Immature natural killer cell (primary cell): ENCODE measurements at regions not wholly inside any gene's neighbourhood (a gene's known extent, or its start where the extent isn't known, plus 50 kb on each side); places are given as distances from the start of the nearest gene placed in this dataset.
A peak's percentile ranks its signal among the peaks of the same experiment; 100 is the strongest.

ENCODE experiments used
- DNase-seq, 3 donors: peaks; one replicate each; pipeline ENCODE4 v3.0.0; 2022; ENCODE audit warnings: mixed read lengths in 1 of 3
- H3K27ac Mint-ChIP-seq, 6 donors: one replicate each; pipeline ENCODE4 v1.8.0; 2020; ENCODE audit warnings: mixed read lengths in 6 of 6, mild to moderate bottlenecking in 5 of 6, inconsistent platforms in 4 of 6, moderate library complexity in 3 of 6
- H3K27me3 Mint-ChIP-seq, 3 donors: one replicate each; pipeline ENCODE4 v1.8.0; 2020 to 2021; ENCODE audit warnings: low read depth in 3 of 3, mild to moderate bottlenecking in 3 of 3, mixed read lengths in 3 of 3, moderate library complexity in 3 of 3, inconsistent platforms in 1 of 3
- H3K36me3 Mint-ChIP-seq, 3 donors: one replicate each; pipeline ENCODE4 v1.8.0; 2020; ENCODE audit warnings: mixed read lengths in 3 of 3, inconsistent platforms in 2 of 3, mild to moderate bottlenecking in 2 of 3
- H3K4me1 Mint-ChIP-seq, 2 donors: one replicate each; pipeline ENCODE4 v1.8.0; 2020; ENCODE audit warnings: inconsistent platforms in 2 of 2, mild to moderate bottlenecking in 2 of 2, mixed read lengths in 2 of 2, moderate library complexity in 1 of 2
- H3K4me3 Mint-ChIP-seq, 5 donors: one replicate each; pipeline ENCODE4 v1.8.0; 2020; ENCODE audit warnings: mild to moderate bottlenecking in 5 of 5, mixed read lengths in 5 of 5, inconsistent platforms in 3 of 5, moderate library complexity in 3 of 5
- H3K9me3 Mint-ChIP-seq, 6 donors: one replicate each; pipeline ENCODE4 v1.8.0; 2020; ENCODE audit warnings: mild to moderate bottlenecking in 6 of 6, mixed read lengths in 6 of 6, inconsistent platforms in 4 of 6, moderate library complexity in 3 of 6

GRCh38 chr3:78174821-78175220, 1134.9 kb downstream of the ROBO2 start:
- DNase-seq = no peak
- Mint-ChIP-seq H3K36me3 (no peaks in the 10 kb centered on the region), H3K4me3 (no peak overlapping the region), H3K4me1 (no peaks in the 10 kb centered on the region), H3K9me3 (peaks cover 0 to 27% (median 6%) of the 10 kb centered on the region in 6 donors), H3K27ac (no peak overlapping the region), H3K27me3 (peaks cover 0 to 2% (median 0%) of the 10 kb centered on the region in 3 donors)

- Mint-ChIP-seq H3K27me3 (peaks cover 0 to 2% (median 0%) of the 10 kb centered on the region in 3 donors), H3K9me3 (peaks cover 0 to 37% (median 8%) of the 10 kb centered on the region in 6 donors)
Measured at GRCh38 chr3:78176869-78177268, 1137.0 kb downstream of the ROBO2 start.

GRCh38 chr3:78177780-78178179, 1137.9 kb downstream of the ROBO2 start:
- peaks cover 0 to 38% (median 8%) of the 10 kb centered on the region in 6 donors for H3K9me3 Mint-ChIP-seq
- DNase-seq = no peak
- H3K27ac Mint-ChIP-seq = no peak overlapping the region
- H3K27me3 Mint-ChIP-seq = peaks cover 0 to 2% (median 0%) of the 10 kb centered on the region in 3 donors
- no peaks in the 10 kb centered on the region for H3K4me1 Mint-ChIP-seq
- no peak overlapping the region for H3K4me3 Mint-ChIP-seq
- H3K36me3 Mint-ChIP-seq = no peaks in the 10 kb centered on the region

More at GRCh38 chr3:78176869-78177268, 1137.0 kb downstream of the ROBO2 start:
- Mint-ChIP-seq H3K4me1 (no peaks in the 10 kb centered on the region), H3K27ac (no peak overlapping the region), H3K36me3 (no peaks in the 10 kb centered on the region), H3K4me3 (no peak overlapping the region)
- DNase-seq = no peak

GRCh38 chr3:78178209-78178608, 1138.3 kb downstream of the ROBO2 start:
- Mint-ChIP-seq H3K36me3 (no peaks in the 10 kb centered on the region), H3K4me3 (no peak overlapping the region), H3K27ac (no peak overlapping the region), H3K9me3 (peaks cover 0 to 38% (median 9%) of the 10 kb centered on the region in 6 donors), H3K27me3 (peaks cover 0 to 2% (median 0%) of the 10 kb centered on the region in 3 donors), H3K4me1 (no peaks in the 10 kb centered on the region)
- no peak for DNase-seq

- peaks cover 0 to 44% (median 13%) of the 10 kb centered on the region in 6 donors for H3K9me3 Mint-ChIP-seq
- H3K36me3 Mint-ChIP-seq = no peaks in the 10 kb centered on the region
- no peak overlapping the region for H3K4me3 Mint-ChIP-seq
- H3K27me3 Mint-ChIP-seq = peaks cover 0 to 2% (median 0%) of the 10 kb centered on the region in 3 donors
- no peaks in the 10 kb centered on the region for H3K4me1 Mint-ChIP-seq
- no peak overlapping the region for H3K27ac Mint-ChIP-seq
- no peak for DNase-seq
Measured at GRCh38 chr3:78178740-78179363, 1139.0 kb downstream of the ROBO2 start.

- Mint-ChIP-seq H3K4me3 (no peak overlapping the region), H3K4me1 (no peaks in the 10 kb centered on the region), H3K27me3 (no peaks in the 10 kb centered on the region), H3K9me3 (peaks cover 3 to 40% (median 8%) of the 10 kb centered on the region in 6 donors), H3K27ac (no peak overlapping the region), H3K36me3 (no peaks in the 10 kb centered on the region)
- DNase-seq = no peak
Measured at GRCh38 chr3:78183906-78184599, 1144.2 kb downstream of the ROBO2 start.

GRCh38 chr3:78186404-78186803, 1146.5 kb downstream of the ROBO2 start:
- no peaks in the 10 kb centered on the region for H3K36me3 Mint-ChIP-seq

GRCh38 chr3:78201091-78201490, 1161.2 kb downstream of the ROBO2 start:
- no peak for DNase-seq
- H3K27me3 Mint-ChIP-seq = peaks cover 0 to 2% (median 0%) of the 10 kb centered on the region in 3 donors
- no peaks in the 10 kb centered on the region for H3K4me1 Mint-ChIP-seq
- peaks cover 2 to 20% (median 9%) of the 10 kb centered on the region in 6 donors for H3K9me3 Mint-ChIP-seq
- no peak overlapping the region for H3K4me3 Mint-ChIP-seq
- no peak overlapping the region for H3K27ac Mint-ChIP-seq
- no peaks in the 10 kb centered on the region for H3K36me3 Mint-ChIP-seq

More at GRCh38 chr3:78186404-78186803, 1146.5 kb downstream of the ROBO2 start:
- H3K9me3 Mint-ChIP-seq = peaks cover 5 to 49% (median 17%) of the 10 kb centered on the region in 6 donors
- no peak for DNase-seq
- no peak overlapping the region for H3K4me3 Mint-ChIP-seq
- no peaks in the 10 kb centered on the region for H3K4me1 Mint-ChIP-seq
- peaks cover 0 to 2% (median 0%) of the 10 kb centered on the region in 3 donors for H3K27me3 Mint-ChIP-seq
- H3K27ac Mint-ChIP-seq = no peak overlapping the region

GRCh38 chr3:78204977-78205376, 1165.1 kb downstream of the ROBO2 start:
- Mint-ChIP-seq H3K4me3 (no peak overlapping the region), H3K27ac (no peak overlapping the region), H3K4me1 (no peaks in the 10 kb centered on the region), H3K36me3 (peaks cover 0 to 3% (median 0%) of the 10 kb centered on the region in 3 donors), H3K9me3 (peaks cover 5 to 40% (median 10%) of the 10 kb centered on the region in 6 donors), H3K27me3 (no peaks in the 10 kb centered on the region)
- no peak for DNase-seq

GRCh38 chr3:78221300-78221699, 1181.4 kb downstream of the ROBO2 start:
- no peaks in the 10 kb centered on the region for H3K4me1 Mint-ChIP-seq
- DNase-seq = no peak
- no peak overlapping the region for H3K4me3 Mint-ChIP-seq
- H3K36me3 Mint-ChIP-seq = no peaks in the 10 kb centered on the region
- H3K9me3 Mint-ChIP-seq = peaks cover 5 to 40% (median 12%) of the 10 kb centered on the region in 6 donors
- peaks cover 0 to 1% (median 0%) of the 10 kb centered on the region in 3 donors for H3K27me3 Mint-ChIP-seq
- no peak overlapping the region for H3K27ac Mint-ChIP-seq

GRCh38 chr3:78221796-78222195, 1181.9 kb downstream of the ROBO2 start:
- Mint-ChIP-seq H3K9me3 (peaks cover 5 to 39% (median 12%) of the 10 kb centered on the region in 6 donors), H3K27ac (no peak overlapping the region), H3K27me3 (peaks cover 0 to 1% (median 0%) of the 10 kb centered on the region in 3 donors), H3K4me1 (no peaks in the 10 kb centered on the region), H3K36me3 (no peaks in the 10 kb centered on the region), H3K4me3 (peak overlapping the region in 1 of 5 donors; percentile 7)
- no peak for DNase-seq

GRCh38 chr3:78235841-78236240, 1195.9 kb downstream of the ROBO2 start:
- Mint-ChIP-seq H3K4me1 (no peaks in the 10 kb centered on the region), H3K27ac (no peak overlapping the region), H3K9me3 (peaks cover 2 to 31% (median 16%) of the 10 kb centered on the region in 6 donors), H3K4me3 (no peak overlapping the region), H3K27me3 (peaks cover 0 to 2% (median 1%) of the 10 kb centered on the region in 3 donors), H3K36me3 (peaks cover 0 to 4% (median 0%) of the 10 kb centered on the region in 3 donors)
- DNase-seq = no peak

- Mint-ChIP-seq H3K4me1 (no peaks in the 10 kb centered on the region), H3K9me3 (peaks cover 7 to 46% (median 19%) of the 10 kb centered on the region in 6 donors), H3K4me3 (no peak overlapping the region), H3K27ac (no peak overlapping the region), H3K36me3 (peaks cover 0 to 4% (median 0%) of the 10 kb centered on the region in 3 donors), H3K27me3 (peaks cover 0 to 2% (median 1%) of the 10 kb centered on the region in 3 donors)
- DNase-seq = no peak
Measured at GRCh38 chr3:78238811-78239210, 1198.9 kb downstream of the ROBO2 start.

- H3K9me3 Mint-ChIP-seq = peaks cover 11 to 61% (median 25%) of the 10 kb centered on the region in 6 donors
- DNase-seq = no peak
- peaks cover 0 to 3% (median 2%) of the 10 kb centered on the region in 3 donors for H3K27me3 Mint-ChIP-seq
- H3K27ac Mint-ChIP-seq = no peak overlapping the region
- H3K4me1 Mint-ChIP-seq = no peaks in the 10 kb centered on the region
- no peak overlapping the region for H3K4me3 Mint-ChIP-seq
- peaks cover 0 to 3% (median 0%) of the 10 kb centered on the region in 3 donors for H3K36me3 Mint-ChIP-seq
Measured at GRCh38 chr3:78242724-78243123, 1202.8 kb downstream of the ROBO2 start.
